ENCODE measurements at regions not wholly inside any gene's neighbourhood (a gene's known extent, or its start where the extent isn't known, plus 50 kb on each side); places are given as distances from the start of the nearest gene placed in this dataset.

- DNase-seq: no peak
Observed at GRCh38 chr6:105954148-105954547, 132.0 kb upstream of the PRDM1 start.

- DNase-seq: no peak
Observed at GRCh38 chr6:105952772-105953690, 133.1 kb upstream of the PRDM1 start.

- no peak for DNase-seq
Observed at GRCh38 chr6:105952326-105952725, 133.8 kb upstream of the PRDM1 start.

- DNase-seq: no peak
Observed at GRCh38 chr6:105951322-105951721, 134.8 kb upstream of the PRDM1 start.

GRCh38 chr6:105949869-105950268, 136.3 kb upstream of the PRDM1 start:
- DNase-seq: no peak

- DNase-seq: no peak
Observed at GRCh38 chr6:105943514-105943913, 142.6 kb upstream of the PRDM1 start.

GRCh38 chr6:105941621-105942412, 144.3 kb upstream of the PRDM1 start:
- DNase-seq: no peak

GRCh38 chr6:105940990-105941389, 145.1 kb upstream of the PRDM1 start:
- DNase-seq: no peak

GRCh38 chr6:105936972-105937371, 149.2 kb upstream of the PRDM1 start:
- no peak for DNase-seq

GRCh38 chr6:105935416-105935815, 150.7 kb upstream of the PRDM1 start:
- DNase-seq: no peak

GRCh38 chr6:105934708-105935107, 151.4 kb upstream of the PRDM1 start:
- DNase-seq: no peak

GRCh38 chr6:105932440-105932839, 153.7 kb upstream of the PRDM1 start:
- no peak for DNase-seq

- DNase-seq: no peak
Observed at GRCh38 chr6:105929626-105930025, 156.5 kb upstream of the PRDM1 start.

- DNase-seq: no peak
Observed at GRCh38 chr6:105926318-105926717, 159.8 kb upstream of the PRDM1 start.

- no peak for DNase-seq
Observed at GRCh38 chr6:105925706-105926105, 160.4 kb upstream of the PRDM1 start.

- DNase-seq: no peak
Observed at GRCh38 chr6:105921781-105922180, 164.4 kb upstream of the PRDM1 start.

- no peak for DNase-seq
Observed at GRCh38 chr6:105920071-105920470, 166.1 kb upstream of the PRDM1 start.

- no peak for DNase-seq
Observed at GRCh38 chr6:105917038-105917695, 169.0 kb upstream of the PRDM1 start.

- no peak for DNase-seq
Observed at GRCh38 chr6:105911106-105911629, 175.0 kb upstream of the PRDM1 start.

- DNase-seq: no peak
Observed at GRCh38 chr6:105909106-105909505, 177.0 kb upstream of the PRDM1 start.

GRCh38 chr6:105907991-105908390, 178.1 kb upstream of the PRDM1 start:
- no peak for DNase-seq

GRCh38 chr6:105907301-105907700, 178.8 kb upstream of the PRDM1 start:
- no peak for DNase-seq

- DNase-seq: no peak
Observed at GRCh38 chr6:105902401-105903031, 183.6 kb upstream of the PRDM1 start.

Measured in activated CD4-positive, alpha-beta T cell treated with anti-CD3 and anti-CD28 coated beads for 1 hour (primary cell).